Esophagus squamous epithelium (tissue), 5 donors: ENCODE measurements at regions not wholly inside any gene's neighbourhood (a gene's known extent, or its start where the extent isn't known, plus 50 kb on each side); places are given as distances from the start of the nearest gene placed in this dataset.

Experiments used
- DNase-seq: peaks from one replicate; lab custom pipeline; 2025; lab: John Stamatoyannopoulos, UW
- H3K27ac ChIP-seq, 4 donors: fragments of 200-600 bp; sonication (generic); one replicate each; pipeline ENCODE4 v1.5.1; 2016 to 2019; ENCODE audit warnings: mild to moderate bottlenecking in 1 of 4
- H3K27me3 ChIP-seq, 4 donors: fragments of 200-600 bp; sonication (generic); 1 replicate in 3 of 4; 2 replicates in 1 of 4; pipeline versions ENCODE4 v1.5.1 to v1.6.0; 2017 to 2021; ENCODE audit warnings: antibody characterized with exemption in 1 of 4
- H3K36me3 ChIP-seq, 3 donors: fragments of 200-600 bp; sonication (generic); one replicate each; pipeline ENCODE4 v1.5.1; 2016 to 2019
- H3K4me1 ChIP-seq, 3 donors: fragments of 200-600 bp; sonication (generic); one replicate each; pipeline ENCODE4 v1.5.1; 2017 to 2019
- H3K4me3 ChIP-seq, 4 donors: fragments of 200-600 bp; sonication (generic); 1 replicate in 3 of 4; 2 replicates in 1 of 4; pipeline ENCODE4 v1.5.1; 2016 to 2019; ENCODE audit warnings: mild to moderate bottlenecking in 2 of 4, moderate library complexity in 1 of 4
- H3K9me3 ChIP-seq, 3 donors: fragments of 200-600 bp; sonication (generic); one replicate each; pipeline ENCODE4 v1.5.1; 2016 to 2019
- POLR2A ChIP-seq, 4 donors: fragments of 450-650 bp; IDR thresholded peaks; one replicate each; pipeline ENCODE4 v1.6.1; 2017; ENCODE audit warnings: antibody characterized with exemption in 4 of 4, mild to moderate bottlenecking in 4 of 4, moderate library complexity in 3 of 4
- WGBS, 2 donors: methylation state at CpG; one replicate each; pipeline ENCODE4 v1.1.5; 2018; 5-methylcytosine and 5-hydroxymethylcytosine counted together
- intact Hi-C: fragments of 100-400 bp; cut with DNase I; formaldehyde crosslinking; loops from one replicate; pipeline ENCODE4 v1.15.0; 2022
- TF ChIP-seq, protein P1 (sequence below), 6 experiments: fragments of 450-650 bp in 4 of 6; fragments of 200-600 bp in 2 of 6; sonication (generic) in 2 of 6; IDR thresholded peaks; one replicate each; pipeline ENCODE4 v1.5.1; 2016 to 2019; ENCODE audit warnings: antibody characterized with exemption in 6 of 6, mild to moderate bottlenecking in 4 of 6, moderate library complexity in 4 of 6
- donor health status: DM: yes; HTN: yes; CAD: no.

GRCh38 chr6:156269751-156270369 is 507.3 kb upstream of the ARID1B start:
- Histone ChIP-seq H3K27ac (no peak overlapping the region), H3K9me3 (no peaks in the 10 kb centered on the region), H3K27me3 (no peaks in the 10 kb centered on the region), H3K36me3 (no peaks in the 10 kb centered on the region), H3K4me3 (no peak overlapping the region), H3K4me1 (no peaks in the 10 kb centered on the region)
- DNase-seq, result no peak
- intact Hi-C loops, result no loop called here
- WGBS, 2 donors, result 62 to 74% methylated on average over 8 of the region's 8 CpGs
- no peak for TF ChIP-seq POLR2A (IDR thresholded peaks at IDR 0.05)
- TF ChIP-seq, protein P1, sequence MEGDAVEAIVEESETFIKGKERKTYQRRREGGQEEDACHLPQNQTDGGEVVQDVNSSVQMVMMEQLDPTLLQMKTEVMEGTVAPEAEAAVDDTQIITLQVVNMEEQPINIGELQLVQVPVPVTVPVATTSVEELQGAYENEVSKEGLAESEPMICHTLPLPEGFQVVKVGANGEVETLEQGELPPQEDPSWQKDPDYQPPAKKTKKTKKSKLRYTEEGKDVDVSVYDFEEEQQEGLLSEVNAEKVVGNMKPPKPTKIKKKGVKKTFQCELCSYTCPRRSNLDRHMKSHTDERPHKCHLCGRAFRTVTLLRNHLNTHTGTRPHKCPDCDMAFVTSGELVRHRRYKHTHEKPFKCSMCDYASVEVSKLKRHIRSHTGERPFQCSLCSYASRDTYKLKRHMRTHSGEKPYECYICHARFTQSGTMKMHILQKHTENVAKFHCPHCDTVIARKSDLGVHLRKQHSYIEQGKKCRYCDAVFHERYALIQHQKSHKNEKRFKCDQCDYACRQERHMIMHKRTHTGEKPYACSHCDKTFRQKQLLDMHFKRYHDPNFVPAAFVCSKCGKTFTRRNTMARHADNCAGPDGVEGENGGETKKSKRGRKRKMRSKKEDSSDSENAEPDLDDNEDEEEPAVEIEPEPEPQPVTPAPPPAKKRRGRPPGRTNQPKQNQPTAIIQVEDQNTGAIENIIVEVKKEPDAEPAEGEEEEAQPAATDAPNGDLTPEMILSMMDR (IDR thresholded peaks at IDR 0.05), result no peak

DNA sequence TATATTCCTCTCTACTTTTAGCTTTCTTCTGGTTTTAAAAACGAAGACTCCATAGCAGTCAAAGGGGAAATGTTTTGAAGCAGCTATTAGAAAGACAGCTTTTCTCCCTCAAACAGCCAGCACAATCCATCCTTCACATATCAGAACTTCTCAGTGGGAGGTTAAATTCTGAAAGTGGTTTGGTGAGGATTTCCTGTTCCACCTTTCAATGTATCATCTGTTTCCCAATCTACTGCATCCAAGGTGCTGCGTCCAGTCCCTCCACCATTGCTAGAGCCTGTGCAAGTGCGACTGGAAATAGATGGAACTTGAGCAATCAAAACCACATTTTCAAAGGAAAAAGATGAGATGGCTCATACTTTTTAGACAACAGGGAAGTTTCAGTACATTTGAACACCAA is 508.3 kb upstream of the ARID1B start:
- intact Hi-C loops, result no loop called here
- TF ChIP-seq, protein P1 (IDR thresholded peaks at IDR 0.05), result no peak
- no peak for TF ChIP-seq POLR2A (IDR thresholded peaks at IDR 0.05)
- no peak for DNase-seq
- no peaks in the 10 kb centered on the region for H3K27me3 ChIP-seq
- no peaks in the 10 kb centered on the region for H3K9me3 ChIP-seq
- no peak overlapping the region for H3K4me3 ChIP-seq
- no peaks in the 10 kb centered on the region for H3K4me1 ChIP-seq
- no peak overlapping the region for H3K27ac ChIP-seq
- no peaks in the 10 kb centered on the region for H3K36me3 ChIP-seq
- 63 to 81% methylated on average over 3 of the region's 3 CpGs for WGBS, 2 donors

DNA sequence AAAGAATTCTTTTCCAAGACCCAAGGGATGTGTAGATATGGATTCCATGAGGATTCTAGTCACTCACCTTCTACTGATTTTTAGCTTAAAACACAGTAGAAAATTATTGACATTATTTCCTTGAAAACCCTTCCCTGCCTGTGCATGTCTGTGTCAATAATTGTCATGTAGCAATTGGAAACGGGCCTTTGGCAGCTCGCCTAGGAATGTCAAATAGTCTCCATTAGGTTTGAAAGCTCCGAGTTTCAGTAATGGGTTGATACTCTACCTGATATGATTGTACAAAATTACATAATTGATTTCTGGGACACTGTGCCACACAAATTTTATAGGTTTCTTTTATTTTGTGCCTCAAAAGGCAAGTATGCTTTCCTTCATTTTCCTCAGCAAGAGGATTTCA is 515.2 kb upstream of the ARID1B start:
- no peak for DNase-seq
- no peak overlapping the region for H3K4me3 ChIP-seq

DNA sequence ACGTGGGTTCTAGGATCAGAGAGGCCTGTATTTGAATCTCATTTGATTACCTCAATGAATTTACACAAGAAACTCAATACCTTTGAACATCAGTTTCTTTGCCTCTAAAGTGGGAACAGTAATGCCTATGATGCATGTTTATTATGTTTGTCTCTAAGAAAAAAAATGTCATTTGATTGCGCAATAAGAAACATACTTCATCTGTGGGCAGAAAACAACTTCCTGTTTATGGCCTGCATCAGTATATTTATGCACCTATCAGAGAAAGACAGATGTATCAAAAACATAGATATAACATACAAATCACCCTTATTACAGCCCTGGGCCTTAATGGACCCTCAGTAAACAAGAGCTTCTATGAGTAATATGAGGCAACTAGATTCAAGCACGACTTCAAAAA is 516.4 kb upstream of the ARID1B start:
- no peak for DNase-seq
- Histone ChIP-seq H3K9me3 (no peaks in the 10 kb centered on the region), H3K27me3 (no peaks in the 10 kb centered on the region), H3K36me3 (no peaks in the 10 kb centered on the region), H3K27ac (no peak overlapping the region), H3K4me3 (no peak overlapping the region), H3K4me1 (peaks cover 0 to 4% (median 0%) of the 10 kb centered on the region in 3 donors)
- WGBS, 2 donors, result 65 to 82% methylated on average over 3 of the region's 3 CpGs
- TF ChIP-seq, protein P1 (IDR thresholded peaks at IDR 0.05), result no peak
- no peak for TF ChIP-seq POLR2A (IDR thresholded peaks at IDR 0.05)
- intact Hi-C loops, result no loop called here

More for the DNA sequence above, 515.2 kb upstream of the ARID1B start:
- Histone ChIP-seq H3K9me3 (no peaks in the 10 kb centered on the region), H3K27ac (no peak overlapping the region), H3K27me3 (no peaks in the 10 kb centered on the region), H3K4me1 (peaks cover 0 to 4% (median 0%) of the 10 kb centered on the region in 3 donors), H3K36me3 (no peaks in the 10 kb centered on the region)
- TF ChIP-seq POLR2A (IDR thresholded peaks at IDR 0.05), result no peak
- TF ChIP-seq, protein P1 (IDR thresholded peaks at IDR 0.05), result no peak
- intact Hi-C loops, result no loop called here
- WGBS, 2 donors, result 9 to 45% methylated on average over 3 of the region's 3 CpGs

DNA sequence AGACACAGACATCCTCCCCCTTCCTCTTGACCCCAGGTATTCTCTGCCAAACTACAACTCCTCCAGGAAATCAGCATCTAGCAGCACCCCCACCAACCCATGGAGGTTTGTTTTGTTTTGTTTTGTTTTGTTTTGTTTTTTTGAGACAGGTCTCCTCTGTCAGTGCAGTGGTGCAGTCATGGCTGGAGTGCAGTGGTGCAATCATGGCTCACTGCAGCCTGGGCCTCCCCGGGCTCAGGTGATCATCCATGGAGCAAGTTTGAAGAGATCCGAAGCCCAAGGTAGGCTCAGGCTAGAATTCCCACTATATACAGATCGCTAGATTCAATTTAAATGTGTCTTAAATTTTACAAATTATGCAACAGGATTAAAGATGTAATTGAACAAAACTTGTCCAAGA is 518.2 kb upstream of the ARID1B start:
- Histone ChIP-seq H3K36me3 (no peaks in the 10 kb centered on the region), H3K27ac (no peak overlapping the region), H3K4me3 (no peak overlapping the region), H3K27me3 (no peaks in the 10 kb centered on the region), H3K4me1 (peaks cover 0 to 4% (median 0%) of the 10 kb centered on the region in 3 donors), H3K9me3 (no peaks in the 10 kb centered on the region)
- WGBS, 2 donors, result 77 to 85% methylated on average over 3 of the region's 3 CpGs
- intact Hi-C loops, result no loop called here
- no peak for DNase-seq
- no peak for TF ChIP-seq POLR2A (IDR thresholded peaks at IDR 0.05)
- TF ChIP-seq, protein P1 (IDR thresholded peaks at IDR 0.05), result no peak
